ENCODE measurements at regions not wholly inside any gene's neighbourhood (a gene's known extent, or its start where the extent isn't known, plus 50 kb on each side); places are given as distances from the start of the nearest gene placed in this dataset.
"Not testable (repeated sequence)": the region's sequence is repeated elsewhere in the genome, so short reads cannot be mapped to it uniquely, and the experiment has no call there.

DNA sequence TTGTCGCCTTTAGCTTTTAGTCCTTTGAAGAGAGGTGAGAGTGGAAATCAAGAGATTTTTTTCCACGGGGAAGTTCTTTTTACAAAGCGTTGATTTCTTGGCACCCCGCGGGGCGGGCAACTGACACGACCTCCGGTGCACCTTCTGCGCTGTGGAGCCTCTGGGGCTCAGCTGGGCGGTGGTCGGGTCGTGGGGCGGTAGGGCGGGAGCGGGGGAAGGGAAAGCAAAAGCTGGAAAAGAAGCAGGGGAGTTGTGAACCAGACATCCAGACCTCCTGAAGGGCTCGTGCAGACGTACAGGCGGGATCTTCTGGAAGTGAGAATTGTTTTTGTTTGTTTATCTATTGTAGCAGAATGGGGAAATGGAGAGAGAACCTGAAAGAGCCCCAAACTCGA is 63.3 kb downstream of the PPIAL4A start:
- not testable (repeated sequence) for TF ChIP-seq CTCF (IDR thresholded peaks at IDR 0.05; ENCODE audit: low read depth, low read length); POLR2A (IDR thresholded peaks at IDR 0.05; ENCODE audit: extremely low read depth, insufficient read length)
- TF ChIP-seq, protein P1, sequence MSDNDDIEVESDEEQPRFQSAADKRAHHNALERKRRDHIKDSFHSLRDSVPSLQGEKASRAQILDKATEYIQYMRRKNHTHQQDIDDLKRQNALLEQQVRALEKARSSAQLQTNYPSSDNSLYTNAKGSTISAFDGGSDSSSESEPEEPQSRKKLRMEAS (IDR thresholded peaks at IDR 0.05; ENCODE audit: low read depth, low read length), result not testable (repeated sequence)
